ENCODE measurements at regions not wholly inside any gene's neighbourhood (a gene's known extent, or its start where the extent isn't known, plus 50 kb on each side); places are given as distances from the start of the nearest gene placed in this dataset.

DNA sequence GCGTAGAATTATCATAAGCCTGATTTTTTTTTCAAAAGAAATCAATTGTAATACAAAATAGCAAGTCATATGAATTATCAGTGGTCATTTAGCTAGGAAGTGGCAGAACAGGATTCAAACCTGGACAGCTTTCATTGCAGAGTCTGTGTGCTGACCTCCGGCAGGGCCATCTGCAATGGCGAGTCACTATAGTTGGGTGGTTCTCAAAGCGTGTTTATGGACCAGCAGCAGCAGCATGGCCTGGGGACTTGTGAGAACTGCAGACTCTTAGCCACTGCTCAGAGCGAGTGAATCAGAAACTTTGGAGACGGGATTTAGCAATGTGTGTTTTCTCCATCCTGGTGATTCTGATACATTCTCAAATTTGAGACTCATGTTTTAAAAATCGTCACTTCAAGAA, 202.3 kb upstream of the SUCLG2 start:
- no peak for DNase-seq (ENCODE audit: low read depth in 1 of 2, low spot score in 1 of 2)
- Histone ChIP-seq H3K27me3 (ENCODE audit: insufficient read depth, poor library complexity, severe bottlenecking) (no peaks in the 10 kb centered on the region), H3K27ac (replicated peaks) (no peak overlapping the region), H3K4me3 (replicated peaks; ENCODE audit: insufficient read depth, low read length) (no peak overlapping the region)
- TF ChIP-seq REST (IDR thresholded peaks at IDR 0.05; ENCODE audit: insufficient replicate concordance, low read depth) (no peak), SPI1 (IDR thresholded peaks at IDR 0.05; ENCODE audit: borderline replicate concordance, low read depth) (no peak), CTCF (IDR thresholded peaks at IDR 0.05; ENCODE audit: insufficient read depth, low read length) (no peak), GABPA (IDR thresholded peaks at IDR 0.05; ENCODE audit: low read depth) (no peak), POLR2AphosphoS5 (IDR thresholded peaks at IDR 0.05; ENCODE audit: low read depth) (no peak)

DNA sequence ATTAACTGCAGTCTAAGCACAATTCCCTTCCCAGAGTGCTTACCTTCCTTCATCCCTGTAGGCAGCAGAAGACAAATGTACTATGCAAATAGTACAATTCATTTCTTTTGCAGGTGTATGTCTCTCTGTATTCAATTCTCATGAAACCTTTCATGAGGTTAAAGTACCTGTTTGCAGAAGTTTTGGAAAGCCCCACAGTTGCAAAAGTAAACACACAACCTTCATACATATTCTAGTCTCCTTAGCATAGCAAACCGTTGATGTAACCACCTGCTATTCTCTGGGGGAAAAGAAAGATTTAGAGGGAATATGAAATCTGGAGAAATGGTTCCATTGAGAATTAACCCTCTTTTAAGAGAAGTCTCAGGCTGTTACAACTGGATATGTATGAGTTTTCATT, 200.3 kb upstream of the SUCLG2 start:
- Histone ChIP-seq H3K4me3 (replicated peaks; ENCODE audit: insufficient read depth, low read length) (no peak overlapping the region), H3K27me3 (ENCODE audit: insufficient read depth, poor library complexity, severe bottlenecking) (no peaks in the 10 kb centered on the region), H3K27ac (replicated peaks) (no peak overlapping the region)
- DNase-seq (ENCODE audit: low read depth in 1 of 2, low spot score in 1 of 2): no peak
- no peak for TF ChIP-seq CTCF (IDR thresholded peaks at IDR 0.05; ENCODE audit: insufficient read depth, low read length)
- TF ChIP-seq REST (IDR thresholded peaks at IDR 0.05; ENCODE audit: insufficient replicate concordance, low read depth): no peak
- TF ChIP-seq GABPA (IDR thresholded peaks at IDR 0.05; ENCODE audit: low read depth): no peak
- no peak for TF ChIP-seq SPI1 (IDR thresholded peaks at IDR 0.05; ENCODE audit: borderline replicate concordance, low read depth)
- no peak for TF ChIP-seq POLR2AphosphoS5 (IDR thresholded peaks at IDR 0.05; ENCODE audit: low read depth)

DNA sequence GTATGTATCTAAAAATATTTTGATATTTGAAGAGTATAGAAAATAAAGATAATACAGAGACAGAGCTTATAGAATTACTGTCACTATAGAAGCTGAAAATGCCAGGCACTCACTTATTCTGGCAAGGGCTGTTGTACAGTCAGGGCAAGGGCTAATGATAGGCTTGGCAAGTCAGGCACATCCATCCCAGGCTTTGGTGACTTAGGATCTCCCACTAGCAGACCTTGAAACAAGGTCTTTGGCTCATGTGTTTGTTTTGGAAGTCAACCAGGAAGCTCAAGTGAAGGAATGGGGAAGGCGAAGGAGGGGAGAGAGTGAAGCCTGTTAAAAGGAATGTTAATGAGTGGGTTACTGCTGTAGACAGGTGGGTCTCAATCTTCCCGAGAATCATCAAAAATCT, 199.1 kb upstream of the SUCLG2 start:
- no peak overlapping the region for H3K27ac ChIP-seq (replicated peaks)
- TF ChIP-seq GABPA (IDR thresholded peaks at IDR 0.05; ENCODE audit: low read depth): no peak
- no peak for TF ChIP-seq POLR2AphosphoS5 (IDR thresholded peaks at IDR 0.05; ENCODE audit: low read depth)
- TF ChIP-seq SPI1 (IDR thresholded peaks at IDR 0.05; ENCODE audit: borderline replicate concordance, low read depth): no peak
- TF ChIP-seq CTCF (IDR thresholded peaks at IDR 0.05; ENCODE audit: insufficient read depth, low read length): no peak
- no peak for TF ChIP-seq REST (IDR thresholded peaks at IDR 0.05; ENCODE audit: insufficient replicate concordance, low read depth)
- H3K27me3 ChIP-seq (ENCODE audit: insufficient read depth, poor library complexity, severe bottlenecking): peaks cover 2% of the 10 kb centered on the region
- no peak for DNase-seq (ENCODE audit: low read depth in 1 of 2, low spot score in 1 of 2)
- no peak overlapping the region for H3K4me3 ChIP-seq (replicated peaks; ENCODE audit: insufficient read depth, low read length)
